ENCODE measurements at regions not wholly inside any gene's neighbourhood (a gene's known extent, or its start where the extent isn't known, plus 50 kb on each side); places are given as distances from the start of the nearest gene placed in this dataset.

DNA sequence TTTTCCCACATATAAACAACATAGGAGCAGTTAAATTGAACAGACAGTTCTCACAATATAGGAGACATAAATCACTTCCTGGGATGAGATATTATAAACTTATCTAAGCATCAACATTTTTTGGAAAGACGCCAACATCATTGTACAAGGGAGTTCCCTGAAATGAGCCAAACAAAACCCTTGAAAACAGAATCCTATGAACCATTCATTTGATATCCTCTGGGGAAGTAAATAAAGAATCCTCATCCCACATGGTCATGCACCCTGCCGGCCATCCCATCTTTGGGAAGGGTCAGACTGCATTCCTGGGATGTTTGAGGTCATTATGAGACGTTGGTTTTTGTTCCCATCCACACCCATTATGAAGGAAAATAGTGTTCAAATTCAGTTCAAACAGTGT, 111.8 kb upstream of the USP25 start:
- no peak overlapping the region for H3K27ac ChIP-seq (ENCODE audit: extremely low read length, insufficient read depth, low read length)
- no peak overlapping the region for H3K9ac ChIP-seq (ENCODE audit: insufficient read depth, low read depth, low read length)
- H3K36me3 ChIP-seq (replicated peaks in 1 of 2; ENCODE audit: control insufficient read depth in 1 of 2, insufficient read depth in 2 of 2, low read length in 2 of 2), result no peaks in the 10 kb centered on the region
- FAIRE-seq (no peak), ATAC-seq (no peak), DNase-seq (ENCODE audit: low spot score) (no peak)
- H4K20me1 ChIP-seq (ENCODE audit: insufficient read depth, low read length), result no peaks in the 10 kb centered on the region
- no peak overlapping the region for H3K4me2 ChIP-seq (ENCODE audit: low read depth, low read length)
- ChIA-PET CTCF (ENCODE audit: low intra/inter-chr PET ratio, low total read pairs) (no interaction called here), POLR2A (no interaction called here)
- no peak overlapping the region for H3K4me3 ChIP-seq (replicated peaks in 1 of 3; ENCODE audit: insufficient read depth in 1 of 3, low read depth in 2 of 3, low read length in 3 of 3)
- in situ Hi-C loops (cut with HindIII; ENCODE audit: extremely low pct_ligation_motif_present, low pct_unique_long_range_greater_than_20kb) (no loop called here), intact Hi-C loops (cut with micrococcal nuclease; ENCODE audit: unreplicated experiment) (no loop called here)
- TF ChIP-seq HDAC2 (CRISPR knock-in tag; IDR thresholded peaks at IDR 0.05) (no peak), ZNF121 (CRISPR knock-in tag; IDR thresholded peaks at IDR 0.05) (no peak), SNAPC2 (CRISPR knock-in tag; IDR thresholded peaks at IDR 0.05) (no peak), YEATS4 (CRISPR knock-in tag; IDR thresholded peaks at IDR 0.05; ENCODE audit: borderline replicate concordance) (no peak), MLLT10 (CRISPR knock-in tag; IDR thresholded peaks at IDR 0.05) (no peak), TP53 (CRISPR knock-in tag; conservative IDR thresholded peaks at IDR 0.05) (no peak), ZSCAN25 (CRISPR knock-in tag; IDR thresholded peaks at IDR 0.05) (no peak), ZNF629 (CRISPR knock-in tag; conservative IDR thresholded peaks at IDR 0.05) (no peak), ZFP41 (CRISPR knock-in tag; IDR thresholded peaks at IDR 0.05; ENCODE audit: borderline replicate concordance) (no peak), POGZ (CRISPR knock-in tag; IDR thresholded peaks at IDR 0.05) (no peak), ZNF180 (CRISPR knock-in tag; IDR thresholded peaks at IDR 0.05; ENCODE audit: borderline replicate concordance, low read depth) (no peak), ZNF615 (CRISPR knock-in tag; IDR thresholded peaks at IDR 0.05; ENCODE audit: borderline replicate concordance) (no peak), ZMYM2 (CRISPR knock-in tag; IDR thresholded peaks at IDR 0.05) (no peak), ZNF484 (CRISPR knock-in tag; IDR thresholded peaks at IDR 0.05; ENCODE audit: borderline replicate concordance, low read depth) (no peak), ZNF720 (CRISPR knock-in tag; IDR thresholded peaks at IDR 0.05) (no peak), TCF7 (IDR thresholded peaks at IDR 0.05; ENCODE audit: low read depth) (no peak), DNMT3B (CRISPR knock-in tag; conservative IDR thresholded peaks at IDR 0.05) (no peak), MTF1 (CRISPR knock-in tag; IDR thresholded peaks at IDR 0.05) (no peak), CREBL2 (CRISPR knock-in tag; IDR thresholded peaks at IDR 0.05; ENCODE audit: borderline replicate concordance) (no peak)
- 9% methylated on average over 3 of the region's 3 CpGs for WGBS (ENCODE audit: low lambda C conversion rate)
- no peaks in the 10 kb centered on the region; a peak in 1 of 5 replicates for H3K27me3 ChIP-seq (ENCODE audit: control insufficient read depth in 1 of 2, insufficient read depth in 2 of 2, low read length in 2 of 2)
- H3K9me3 ChIP-seq (ENCODE audit: low read length), result no peaks in the 10 kb centered on the region
- no peaks in the 10 kb centered on the region for H3K79me2 ChIP-seq (ENCODE audit: insufficient read depth, low read length)
- no peak overlapping the region for H2AFZ ChIP-seq (ENCODE audit: low read length)
- H3K4me1 ChIP-seq (ENCODE audit: insufficient read depth, low read length), result no peaks in the 10 kb centered on the region
- BruUV-seq (replicated peaks), result no TSS peak
